ENCODE measurements at regions not wholly inside any gene's neighbourhood (a gene's known extent, or its start where the extent isn't known, plus 50 kb on each side); places are given as distances from the start of the nearest gene placed in this dataset.

DNA sequence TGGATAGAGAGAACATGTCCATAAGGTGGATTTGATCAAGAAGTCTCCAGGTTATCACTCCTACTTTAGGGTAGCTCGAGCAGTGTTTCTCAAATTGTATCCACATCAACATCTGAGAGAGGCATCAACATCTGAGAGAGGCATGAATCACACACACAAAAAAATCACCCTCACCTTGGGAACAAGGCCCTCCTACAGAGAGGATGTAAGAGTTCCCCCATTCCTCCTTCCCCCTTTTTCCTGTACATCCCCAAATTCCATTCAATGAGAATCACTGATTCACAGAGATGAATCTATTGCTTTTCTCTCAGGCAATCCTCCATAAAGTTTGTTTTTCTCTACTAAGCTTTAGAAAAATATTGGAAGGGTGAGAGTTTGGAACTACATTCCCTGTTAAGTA, 233.4 kb upstream of the CDH6 start (continued):
- no peak for TF ChIP-seq FOXJ3 (CRISPR knock-in tag; IDR thresholded peaks at IDR 0.05)
- no peak for TF ChIP-seq SIN3A (IDR thresholded peaks at IDR 0.05; ENCODE audit: borderline replicate concordance, low read depth, low read length)

DNA sequence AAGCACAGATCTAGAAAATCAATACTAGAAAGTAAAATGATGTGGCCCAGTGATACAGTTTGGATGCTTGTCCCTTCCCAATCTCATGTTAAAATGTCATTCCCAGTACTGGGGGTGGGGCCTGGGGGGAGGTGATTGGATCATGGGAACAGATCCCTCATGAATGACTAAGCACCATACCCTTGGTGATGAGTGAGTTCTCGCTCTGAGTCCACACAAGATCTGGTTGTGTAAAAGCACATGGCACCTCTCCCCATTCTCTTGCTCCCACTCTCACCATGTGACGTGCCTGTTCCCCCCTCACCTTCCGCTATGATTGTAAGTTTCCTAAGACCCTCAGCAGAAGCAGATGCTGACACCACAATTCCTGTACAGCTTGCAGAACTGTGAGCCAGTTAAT, 234.2 kb upstream of the CDH6 start:
- H3K4me2 ChIP-seq: no peak overlapping the region
- H3K4me1 ChIP-seq (ENCODE audit: control insufficient read depth in 1 of 2, insufficient read depth in 2 of 2, low read depth in 1 of 2, low read length in 1 of 2): no peaks in the 10 kb centered on the region
- no peak overlapping the region for H2AFZ ChIP-seq (ENCODE audit: low read depth)
- H3K9me2 ChIP-seq: no peaks in the 10 kb centered on the region
- H3K27ac ChIP-seq (ENCODE audit: low read depth in 2 of 2, low read length in 1 of 2): no peak overlapping the region
- no peaks in the 10 kb centered on the region for H3K79me2 ChIP-seq (ENCODE audit: insufficient read depth)
- no peaks in the 10 kb centered on the region for H3K9me3 ChIP-seq
- no peaks in the 10 kb centered on the region for H3F3A ChIP-seq (replicated peaks; ENCODE audit: insufficient read depth)
- no peak overlapping the region for H3K9ac ChIP-seq
- CTCF ChIA-PET: no interaction called here
- 30% methylated on average over 3 of the region's 3 CpGs for WGBS (ENCODE audit: low lambda C conversion rate)
- no peaks in the 10 kb centered on the region for H3K27me3 ChIP-seq (ENCODE audit: insufficient read depth)
- TF ChIP-seq GABPA (IDR thresholded peaks at IDR 0.05; ENCODE audit: low read depth) (no peak), EZH2phosphoT487 (IDR thresholded peaks at IDR 0.05; ENCODE audit: borderline replicate concordance, low read depth) (no peak)
- POLR2A ChIA-PET: no interaction called here
- no peak overlapping the region for H3K4me3 ChIP-seq (ENCODE audit: low read depth in 2 of 2, low read length in 1 of 2)
- no peak for DNase-seq
- no peaks in the 10 kb centered on the region for H3K36me3 ChIP-seq (replicated peaks in 1 of 2; ENCODE audit: control insufficient read depth in 1 of 2, insufficient read depth in 2 of 2, low read length in 1 of 2)
- no peaks in the 10 kb centered on the region for H4K20me1 ChIP-seq (ENCODE audit: insufficient read depth)

DNA sequence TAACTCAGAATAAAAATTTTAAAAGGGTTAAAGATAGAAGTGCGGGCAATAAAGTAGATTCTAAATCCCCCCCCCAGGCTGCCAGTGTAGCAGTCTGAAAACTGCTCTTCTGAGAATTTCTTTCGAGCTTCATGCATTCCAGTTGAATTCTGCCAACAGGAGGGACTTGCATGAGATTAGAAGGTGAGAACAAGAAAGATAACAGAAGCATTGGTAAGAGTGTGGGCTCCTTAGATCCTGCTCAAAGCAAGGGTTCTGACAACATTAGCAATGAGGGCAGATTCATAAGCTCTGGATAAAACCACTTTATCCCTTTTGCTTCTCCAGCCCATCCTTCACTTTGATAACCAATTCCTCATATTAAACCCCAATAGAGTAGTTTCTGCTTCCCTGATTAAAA, 235.9 kb upstream of the CDH6 start:
- no peaks in the 10 kb centered on the region for H3K27me3 ChIP-seq (ENCODE audit: insufficient read depth)
- H3K36me3 ChIP-seq (replicated peaks in 1 of 2; ENCODE audit: control insufficient read depth in 1 of 2, insufficient read depth in 2 of 2, low read length in 1 of 2): no peaks in the 10 kb centered on the region
- no peaks in the 10 kb centered on the region for H3K79me2 ChIP-seq (ENCODE audit: insufficient read depth)
- H2AFZ ChIP-seq (ENCODE audit: low read depth): no peak overlapping the region
- 9% methylated on average over 2 of the region's 2 CpGs for WGBS (ENCODE audit: low lambda C conversion rate)
- no peaks in the 10 kb centered on the region for H3K4me1 ChIP-seq (ENCODE audit: control insufficient read depth in 1 of 2, insufficient read depth in 2 of 2, low read depth in 1 of 2, low read length in 1 of 2)
- no peak overlapping the region for H3K9ac ChIP-seq
- no peak overlapping the region for H3K4me3 ChIP-seq (ENCODE audit: low read depth in 2 of 2, low read length in 1 of 2)
- TF ChIP-seq NRF1 (IDR thresholded peaks at IDR 0.05; ENCODE audit: low read depth, low read length) (no peak), EP300 (IDR thresholded peaks at IDR 0.05; ENCODE audit: borderline replicate concordance in 1 of 2, low read depth in 1 of 2, low read length in 1 of 2) (no peak), POLR2AphosphoS5 (IDR thresholded peaks at IDR 0.05; ENCODE audit: low read depth, low read length) (no peak), SMC3 (IDR thresholded peaks at IDR 0.05; ENCODE audit: low read depth, low read length) (no peak), GABPA (IDR thresholded peaks at IDR 0.05; ENCODE audit: low read depth) (no peak), FOXM1 (IDR thresholded peaks at IDR 0.05; ENCODE audit: low read depth) (no peak)
- TF ChIP-seq, protein P1, sequence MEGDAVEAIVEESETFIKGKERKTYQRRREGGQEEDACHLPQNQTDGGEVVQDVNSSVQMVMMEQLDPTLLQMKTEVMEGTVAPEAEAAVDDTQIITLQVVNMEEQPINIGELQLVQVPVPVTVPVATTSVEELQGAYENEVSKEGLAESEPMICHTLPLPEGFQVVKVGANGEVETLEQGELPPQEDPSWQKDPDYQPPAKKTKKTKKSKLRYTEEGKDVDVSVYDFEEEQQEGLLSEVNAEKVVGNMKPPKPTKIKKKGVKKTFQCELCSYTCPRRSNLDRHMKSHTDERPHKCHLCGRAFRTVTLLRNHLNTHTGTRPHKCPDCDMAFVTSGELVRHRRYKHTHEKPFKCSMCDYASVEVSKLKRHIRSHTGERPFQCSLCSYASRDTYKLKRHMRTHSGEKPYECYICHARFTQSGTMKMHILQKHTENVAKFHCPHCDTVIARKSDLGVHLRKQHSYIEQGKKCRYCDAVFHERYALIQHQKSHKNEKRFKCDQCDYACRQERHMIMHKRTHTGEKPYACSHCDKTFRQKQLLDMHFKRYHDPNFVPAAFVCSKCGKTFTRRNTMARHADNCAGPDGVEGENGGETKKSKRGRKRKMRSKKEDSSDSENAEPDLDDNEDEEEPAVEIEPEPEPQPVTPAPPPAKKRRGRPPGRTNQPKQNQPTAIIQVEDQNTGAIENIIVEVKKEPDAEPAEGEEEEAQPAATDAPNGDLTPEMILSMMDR (IDR thresholded peaks at IDR 0.05): no peak
- TF ChIP-seq, protein P2, sequence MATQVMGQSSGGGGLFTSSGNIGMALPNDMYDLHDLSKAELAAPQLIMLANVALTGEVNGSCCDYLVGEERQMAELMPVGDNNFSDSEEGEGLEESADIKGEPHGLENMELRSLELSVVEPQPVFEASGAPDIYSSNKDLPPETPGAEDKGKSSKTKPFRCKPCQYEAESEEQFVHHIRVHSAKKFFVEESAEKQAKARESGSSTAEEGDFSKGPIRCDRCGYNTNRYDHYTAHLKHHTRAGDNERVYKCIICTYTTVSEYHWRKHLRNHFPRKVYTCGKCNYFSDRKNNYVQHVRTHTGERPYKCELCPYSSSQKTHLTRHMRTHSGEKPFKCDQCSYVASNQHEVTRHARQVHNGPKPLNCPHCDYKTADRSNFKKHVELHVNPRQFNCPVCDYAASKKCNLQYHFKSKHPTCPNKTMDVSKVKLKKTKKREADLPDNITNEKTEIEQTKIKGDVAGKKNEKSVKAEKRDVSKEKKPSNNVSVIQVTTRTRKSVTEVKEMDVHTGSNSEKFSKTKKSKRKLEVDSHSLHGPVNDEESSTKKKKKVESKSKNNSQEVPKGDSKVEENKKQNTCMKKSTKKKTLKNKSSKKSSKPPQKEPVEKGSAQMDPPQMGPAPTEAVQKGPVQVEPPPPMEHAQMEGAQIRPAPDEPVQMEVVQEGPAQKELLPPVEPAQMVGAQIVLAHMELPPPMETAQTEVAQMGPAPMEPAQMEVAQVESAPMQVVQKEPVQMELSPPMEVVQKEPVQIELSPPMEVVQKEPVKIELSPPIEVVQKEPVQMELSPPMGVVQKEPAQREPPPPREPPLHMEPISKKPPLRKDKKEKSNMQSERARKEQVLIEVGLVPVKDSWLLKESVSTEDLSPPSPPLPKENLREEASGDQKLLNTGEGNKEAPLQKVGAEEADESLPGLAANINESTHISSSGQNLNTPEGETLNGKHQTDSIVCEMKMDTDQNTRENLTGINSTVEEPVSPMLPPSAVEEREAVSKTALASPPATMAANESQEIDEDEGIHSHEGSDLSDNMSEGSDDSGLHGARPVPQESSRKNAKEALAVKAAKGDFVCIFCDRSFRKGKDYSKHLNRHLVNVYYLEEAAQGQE (IDR thresholded peaks at IDR 0.05; ENCODE audit: low read depth, low read length): no peak
- H4K20me1 ChIP-seq (ENCODE audit: insufficient read depth): no peaks in the 10 kb centered on the region
- POLR2A ChIA-PET: no interaction called here
- H3K9me3 ChIP-seq: no peaks in the 10 kb centered on the region
- no peak overlapping the region for H3K27ac ChIP-seq (ENCODE audit: low read depth in 2 of 2, low read length in 1 of 2)
- DNase-seq: no peak
- no peaks in the 10 kb centered on the region for H3K9me2 ChIP-seq
- CTCF ChIA-PET: interaction anchor here (0.8 kb wide), 1 partner anchor 12 kb away, joined by 3 read pairs; no protein-coding TSS in a partner anchor
- H3K4me2 ChIP-seq: no peak overlapping the region
- H3F3A ChIP-seq (replicated peaks; ENCODE audit: insufficient read depth): no peaks in the 10 kb centered on the region

All from SK-N-SH (cell line).